A549 (cell line): ENCODE measurements at regions not wholly inside any gene's neighbourhood (a gene's known extent, or its start where the extent isn't known, plus 50 kb on each side); places are given as distances from the start of the nearest gene placed in this dataset.

ENCODE experiments used
- CEBPB ChIP-seq, 2 experiments: fragments of >200 bp in 1 of 2; sonication (Bioruptor Twin) in 1 of 2; formaldehyde crosslinking in 1 of 2; IDR thresholded peaks; 2 replicates each; pipeline ENCODE4 v1.6.1; 2012 to 2016
- CTCF ChIP-seq: fragments of >200 bp; sonication (Bioruptor Twin); formaldehyde crosslinking; IDR thresholded peaks from 3 replicates; pipeline ENCODE4 v1.5.1; 2016
- EHF ChIP-seq: fragments of 250-450 bp; sonication (Bioruptor Pico); IDR thresholded peaks from 2 replicates; pipeline ENCODE4 v1.5.0; 2020; ENCODE audit warnings: mild to moderate bottlenecking
- EP300 ChIP-seq, 2 experiments: fragments of >200 bp; sonication (Bioruptor Twin); formaldehyde crosslinking; IDR thresholded peaks; 2 replicates in 1 of 2; 3 replicates in 1 of 2; pipeline ENCODE4 v1.6.1; 2016 to 2017
- HMGXB4 ChIP-seq: fragments of 250-450 bp; sonication (Bioruptor Pico); IDR thresholded peaks from 2 replicates; pipeline ENCODE4 v1.5.0; 2021; ENCODE audit warnings: mild to moderate bottlenecking, moderate library complexity, borderline replicate concordance
- MAX ChIP-seq: IDR thresholded peaks from 2 replicates; pipeline ENCODE4 v1.6.1; 2012
- MAZ ChIP-seq: fragments of 150-350 bp; IDR thresholded peaks from 2 replicates; pipeline ENCODE4 v1.6.1; 2014; ENCODE audit warnings: antibody characterized with exemption, low read depth, low read length, borderline replicate concordance
- NPAS2 ChIP-seq: fragments of 250-450 bp; sonication (Bioruptor Pico); IDR thresholded peaks from 2 replicates; pipeline ENCODE4 v1.8.0; 2022; ENCODE audit warnings: mild to moderate bottlenecking, moderate library complexity, borderline replicate concordance
- POLR2A ChIP-seq: IDR thresholded peaks from 2 replicates; pipeline ENCODE4 v1.6.1; 2012; ENCODE audit warnings: mild to moderate bottlenecking, low read length
- RAD21 ChIP-seq, 2 experiments: fragments of >200 bp in 1 of 2; sonication (Bioruptor Twin) in 1 of 2; formaldehyde crosslinking in 1 of 2; IDR thresholded peaks in 1 of 2; conservative IDR thresholded peaks in 1 of 2; 2 replicates in 1 of 2; 3 replicates in 1 of 2; pipeline ENCODE4 v1.6.1; 2012 to 2018; ENCODE audit warnings: inconsistent platforms in 1 of 2
- REST ChIP-seq: fragments of 200-600 bp; sonication (generic); IDR thresholded peaks from 2 replicates; pipeline ENCODE4 v1.6.1; 2016; ENCODE audit warnings: antibody characterized with exemption, mild to moderate bottlenecking, moderate library complexity
- SMC3 ChIP-seq: fragments of >200 bp; sonication (Bioruptor Twin); formaldehyde crosslinking; IDR thresholded peaks from 3 replicates; pipeline ENCODE4 v1.6.1; 2018; ENCODE audit warnings: inconsistent platforms
- ZFP36 ChIP-seq: fragments of 450-650 bp; IDR thresholded peaks from 2 replicates; pipeline ENCODE4 v1.6.1; 2014; ENCODE audit warnings: borderline replicate concordance; ENCODE audit not compliant: partially characterized antibody

GRCh38 chr18:49697757-49698524 is 115.4 kb downstream of the ACAA2 start:
- TF ChIP-seq CEBPB (IDR thresholded peaks at IDR 0.05) (no peak), REST (no peak), RAD21 (conservative IDR thresholded peaks at IDR 0.05 in 1 of 2, IDR thresholded peaks at IDR 0.05 in 1 of 2) (no peak), POLR2A (no peak), CTCF (no peak), MAX (no peak), HMGXB4 (CRISPR knock-in tag) (no peak), EP300 (IDR thresholded peaks at IDR 0.05) (no peak), NPAS2 (CRISPR knock-in tag) (no peak), EHF (CRISPR knock-in tag) (no peak), MAZ (no peak), ZFP36 (no peak), SMC3 (no peak)
